Anterior cingulate cortex (tissue), 58 donors: ENCODE measurements at regions not wholly inside any gene's neighbourhood (a gene's known extent, or its start where the extent isn't known, plus 50 kb on each side); places are given as distances from the start of the nearest gene placed in this dataset.
A peak's percentile ranks its signal among the peaks of the same experiment; 100 is the strongest.

Experiments used
- DNase-seq, 58 donors: peaks; one replicate each; lab custom pipeline; 2025; lab: John Stamatoyannopoulos, UW

DNA sequence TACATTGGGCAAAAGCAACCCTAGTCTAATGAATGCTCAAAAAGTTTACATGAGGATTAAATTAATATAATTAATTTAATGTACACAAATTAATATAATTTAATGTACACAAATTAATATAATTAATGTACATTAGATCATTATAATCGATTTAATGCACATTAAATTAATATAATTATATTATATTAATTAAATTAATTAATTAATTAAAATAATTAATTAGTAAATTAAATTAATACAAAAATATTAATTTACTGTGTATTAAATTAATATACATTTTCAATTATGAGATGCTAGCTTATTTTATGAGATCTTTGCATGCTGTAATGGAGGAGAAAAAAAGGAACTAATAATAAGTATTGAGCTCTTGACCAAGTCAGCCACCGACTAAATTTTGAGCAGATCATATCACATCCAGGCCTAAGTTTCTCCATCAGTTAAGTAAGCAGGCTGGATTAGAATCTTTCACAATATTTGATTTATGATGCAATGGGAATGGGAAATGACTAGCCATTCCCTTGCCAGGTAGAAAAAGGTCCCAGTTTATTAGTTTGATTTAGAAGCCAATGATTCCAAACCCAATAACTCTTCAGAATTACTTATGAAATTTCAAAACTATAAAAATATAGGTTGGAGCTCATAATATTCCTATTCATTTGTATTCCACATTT, 533.4 kb upstream of the GRIA1 start:
- DNase-seq = no peak

DNA sequence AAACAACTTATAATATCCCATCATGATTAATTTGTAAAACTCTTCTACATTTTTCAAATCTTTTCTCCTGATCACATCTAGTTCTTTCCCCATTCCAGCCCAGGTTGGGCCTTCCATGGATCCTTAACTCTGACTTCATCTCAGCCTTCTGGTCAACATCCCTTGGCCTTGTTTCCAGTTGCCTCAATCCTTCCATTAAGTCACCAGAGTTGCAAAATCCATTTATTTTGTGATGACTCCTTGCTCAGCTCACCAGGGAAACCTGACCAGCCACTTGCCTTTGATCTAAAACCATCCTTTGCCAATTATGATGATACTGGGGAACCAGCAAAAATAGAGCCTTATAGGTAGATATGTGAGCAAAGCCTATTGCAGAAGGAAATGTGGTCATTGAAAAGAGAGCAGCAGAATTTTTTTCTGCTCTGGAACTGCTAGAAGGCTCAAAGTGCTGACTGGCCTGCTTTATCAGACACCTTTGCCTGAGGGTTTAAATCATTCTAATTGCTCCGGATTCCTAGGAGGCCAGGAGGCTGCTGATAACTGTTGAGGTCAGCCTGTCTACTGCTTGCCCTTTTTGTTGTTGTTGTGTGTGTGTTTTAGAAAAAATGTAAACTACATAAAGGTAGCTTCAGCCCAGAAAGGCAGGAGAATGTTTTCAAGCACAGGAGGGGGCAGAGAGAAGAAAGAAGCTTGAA, 512.2 kb upstream of the GRIA1 start:
- no peak for DNase-seq

DNA sequence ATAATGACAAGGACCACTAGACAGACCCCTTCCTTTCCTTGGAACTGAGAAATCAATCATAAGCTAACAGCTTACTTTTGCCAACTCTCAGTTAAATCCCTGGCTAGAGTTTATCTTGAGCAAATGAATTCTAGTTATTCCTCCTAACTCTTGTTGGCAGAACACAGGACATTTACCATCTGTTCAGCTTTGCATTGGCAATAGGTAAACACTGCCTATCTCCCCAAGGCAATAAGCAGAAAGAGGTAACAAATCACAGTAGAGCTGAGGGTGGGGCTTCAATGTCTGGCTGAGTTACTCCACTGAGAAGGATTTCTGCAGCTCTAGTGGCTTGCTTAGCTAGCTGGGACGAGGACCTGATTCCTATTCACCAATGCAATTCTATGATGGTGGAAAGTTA, 503.3 kb upstream of the GRIA1 start:
- peak in 11 of 58 donors; percentile 0 to 56 (median 6) for DNase-seq

DNA sequence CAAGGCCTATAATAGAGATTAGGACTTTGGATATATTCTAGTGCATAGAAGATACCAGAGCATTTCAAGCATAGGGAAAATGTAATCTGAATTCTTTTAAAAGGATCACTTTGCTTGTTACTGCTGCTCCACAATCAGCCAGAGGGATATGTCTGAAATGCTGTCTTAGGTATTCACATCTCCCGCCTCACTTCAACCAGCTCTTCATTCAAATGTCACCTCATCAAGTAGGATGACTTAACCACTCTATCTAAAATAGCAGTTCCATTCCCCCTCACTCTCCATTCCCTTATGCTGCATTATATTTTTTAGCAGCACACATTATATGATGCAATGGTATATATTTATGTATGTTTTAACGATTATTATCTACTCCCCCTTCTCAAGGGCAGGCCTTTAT, 500.3 kb upstream of the GRIA1 start:
- DNase-seq = no peak

DNA sequence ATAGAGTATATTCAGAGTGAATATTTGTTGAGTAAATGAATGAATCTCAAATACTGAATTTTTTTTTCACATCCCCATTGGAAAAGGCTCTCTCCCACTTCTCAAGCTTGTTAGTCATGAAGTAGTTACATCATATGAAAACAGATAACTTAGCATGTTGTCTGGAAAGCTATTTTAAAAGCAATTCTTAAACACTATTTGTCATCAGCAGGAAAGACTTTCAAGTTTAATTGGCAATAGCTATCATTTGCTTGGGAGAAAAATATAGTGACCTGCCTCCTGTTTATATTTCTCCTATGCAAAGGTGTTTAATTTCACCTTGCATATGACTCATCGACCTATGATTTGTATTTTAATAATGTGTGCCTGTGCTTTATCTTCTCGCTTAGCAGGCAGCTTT, 499.8 kb upstream of the GRIA1 start:
- no peak for DNase-seq

DNA sequence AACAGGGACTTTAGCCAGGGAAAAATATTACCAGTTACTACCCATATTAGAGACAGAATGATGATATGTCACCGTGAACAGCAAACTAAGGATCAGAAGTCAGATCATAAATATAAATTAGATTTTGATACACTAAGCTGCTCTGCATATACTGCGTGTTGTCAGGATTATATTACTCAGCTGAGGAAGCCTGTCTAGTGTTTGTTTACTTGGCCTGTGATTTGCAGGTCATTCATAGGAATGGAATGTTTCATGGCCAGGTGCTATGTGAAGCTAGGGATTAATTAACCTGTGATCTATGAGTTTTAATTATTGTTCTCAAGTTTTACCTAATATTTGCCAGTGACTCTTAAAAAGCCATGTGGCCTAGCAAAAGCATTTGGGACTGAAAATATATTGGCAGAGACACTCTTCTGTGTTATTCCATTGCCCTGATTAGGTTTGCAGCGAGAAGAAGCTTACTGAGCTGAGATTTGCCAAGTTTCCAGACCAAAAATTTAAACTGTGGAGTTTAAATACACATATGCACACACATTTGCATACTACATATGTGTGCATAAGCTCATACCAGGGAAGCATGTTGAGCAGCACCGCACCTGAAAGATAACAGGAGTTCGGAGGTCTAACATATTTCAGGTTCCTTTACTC, 496.3 kb upstream of the GRIA1 start:
- no peak for DNase-seq

DNA sequence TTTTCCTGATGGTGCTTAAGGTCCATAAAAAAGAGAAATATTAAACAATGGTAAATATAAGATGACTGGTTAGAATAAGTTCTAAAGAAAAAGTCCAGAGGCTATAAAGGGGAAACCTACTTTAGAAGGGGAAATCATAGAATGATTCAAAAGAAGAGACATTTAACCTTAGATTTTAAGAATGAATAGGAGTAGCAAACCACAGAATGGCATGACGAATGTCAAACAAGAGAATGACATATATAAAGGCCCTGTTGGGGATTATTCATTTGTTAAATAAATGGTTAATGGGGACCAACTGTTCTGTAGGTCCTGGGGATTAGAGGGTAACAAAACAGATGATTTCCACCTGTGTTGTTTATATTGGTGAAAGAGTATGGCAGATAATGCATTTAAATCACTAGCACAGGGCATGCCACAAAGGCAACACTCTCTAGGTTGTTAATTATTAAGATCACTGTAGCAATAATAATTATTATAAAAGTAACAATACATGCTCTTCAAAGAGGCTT, 495.2 kb upstream of the GRIA1 start:
- no peak for DNase-seq

DNA sequence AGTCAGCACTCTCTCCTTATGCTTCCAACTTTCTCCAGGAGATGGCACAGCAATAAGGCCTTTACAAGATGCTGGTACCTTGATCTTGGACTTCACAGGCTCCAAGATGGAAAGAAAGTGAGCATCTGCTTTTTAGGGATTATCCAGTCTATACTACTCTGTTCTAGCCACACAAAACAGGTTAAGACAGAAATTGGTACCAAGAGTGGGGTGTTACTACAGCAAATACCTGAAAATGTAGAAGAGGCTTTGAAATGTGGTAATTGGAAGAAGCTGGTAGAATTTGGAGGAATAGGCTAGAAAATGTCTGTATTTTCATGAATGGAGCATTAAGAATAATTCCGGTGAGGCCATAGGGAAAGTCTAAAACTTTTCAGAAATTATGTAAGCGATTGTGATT, 484.8 kb upstream of the GRIA1 start:
- DNase-seq = no peak

DNA sequence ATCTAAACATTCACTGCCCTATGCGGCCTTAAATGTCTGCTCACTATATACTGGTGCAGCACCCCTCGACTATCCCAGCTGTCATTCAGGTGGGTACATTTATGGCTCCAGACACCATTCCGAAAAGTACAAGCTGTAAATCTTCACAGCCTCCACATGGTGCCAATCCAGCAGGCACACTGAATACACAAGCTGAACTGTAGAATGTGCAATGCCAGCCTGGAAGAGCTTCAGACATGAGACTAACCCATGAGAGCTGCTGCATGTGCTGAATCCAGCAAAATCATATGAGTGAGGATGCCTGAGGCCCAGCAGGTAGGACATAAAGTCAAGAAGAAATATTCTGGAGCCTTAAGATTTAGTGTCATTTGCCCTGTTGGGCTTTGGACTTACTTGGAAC, 483.8 kb upstream of the GRIA1 start:
- DNase-seq = no peak

DNA sequence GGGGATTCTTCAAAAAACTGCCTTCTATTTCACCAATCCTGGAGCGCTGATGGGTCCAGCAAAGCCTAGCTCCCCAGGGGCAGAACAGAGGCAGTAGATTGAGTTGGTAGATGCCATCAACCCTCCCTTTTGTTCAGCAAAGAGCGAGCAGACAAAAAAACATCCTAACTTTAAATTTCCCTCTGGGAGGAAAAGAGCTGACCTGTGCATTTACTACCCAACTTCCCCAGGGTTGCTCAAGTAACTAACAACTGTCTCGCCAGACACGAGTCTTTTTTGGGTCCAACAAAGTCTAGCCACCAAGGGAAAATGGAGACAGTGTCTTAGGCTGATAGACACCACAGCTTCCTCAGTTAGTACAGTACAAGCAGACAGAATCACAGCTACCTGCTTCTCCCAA, 476.3 kb upstream of the GRIA1 start:
- DNase-seq = no peak

DNA sequence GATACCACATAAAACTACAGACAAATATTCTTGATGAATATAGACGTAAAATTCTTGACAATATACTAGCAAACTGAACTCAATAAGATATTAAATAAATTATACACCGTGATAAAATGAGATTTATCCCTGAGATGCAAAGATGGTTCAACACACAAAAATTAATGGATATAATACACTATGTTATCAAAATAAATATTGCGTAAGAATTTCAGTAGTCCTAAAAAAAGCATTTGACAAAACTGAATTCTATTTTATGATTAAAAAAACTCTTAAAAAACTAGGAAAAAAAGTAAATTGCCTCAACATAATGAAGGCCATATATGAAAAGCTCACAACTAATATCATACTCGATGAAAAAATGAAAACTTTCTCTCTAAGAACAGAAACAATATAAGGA, 472.3 kb upstream of the GRIA1 start:
- no peak for DNase-seq

DNA sequence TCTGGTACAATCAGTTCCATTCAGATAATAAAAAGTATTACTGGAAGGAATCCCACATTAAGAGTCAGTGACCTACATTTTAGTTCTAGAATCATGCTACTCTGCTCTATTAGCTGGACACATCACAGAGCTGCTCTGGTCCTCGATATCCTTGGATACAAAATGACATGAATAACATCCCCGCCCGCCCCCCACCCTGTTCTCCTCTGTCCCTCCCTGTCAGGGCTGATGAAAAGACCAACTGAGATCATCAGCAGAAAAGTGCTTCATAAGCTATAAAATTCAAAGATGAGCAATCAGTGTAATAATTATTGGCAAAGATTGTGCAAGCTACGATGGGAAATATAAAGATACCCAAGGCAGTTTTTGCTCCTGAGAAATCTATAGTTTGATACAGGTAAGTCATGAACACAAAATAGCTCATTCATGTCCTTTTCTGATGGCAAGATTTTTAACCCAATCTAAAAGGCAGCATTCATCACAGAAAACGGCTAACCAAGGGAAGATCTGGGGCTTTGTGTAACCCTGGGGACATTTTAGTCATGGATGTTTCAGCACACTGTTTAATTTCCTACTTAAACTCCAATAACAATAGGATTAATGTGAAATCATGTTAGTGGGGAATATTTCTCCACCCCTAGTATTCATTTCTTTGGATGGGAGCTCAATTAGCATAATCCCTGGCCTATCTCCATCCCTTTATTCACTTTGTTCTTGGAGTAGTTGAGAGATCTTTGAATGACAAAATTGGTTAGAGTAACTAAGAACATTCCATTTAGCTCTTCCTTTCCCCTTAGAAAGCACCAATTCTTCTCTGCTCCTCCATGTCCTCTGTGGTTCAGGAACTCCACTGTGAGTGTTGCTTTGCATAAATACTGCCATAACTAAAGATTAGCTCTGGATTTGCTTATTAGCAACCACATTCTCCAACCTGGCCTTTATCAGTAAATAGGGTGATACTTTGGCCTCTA, 459.4 kb upstream of the GRIA1 start:
- DNase-seq = no peak

DNA sequence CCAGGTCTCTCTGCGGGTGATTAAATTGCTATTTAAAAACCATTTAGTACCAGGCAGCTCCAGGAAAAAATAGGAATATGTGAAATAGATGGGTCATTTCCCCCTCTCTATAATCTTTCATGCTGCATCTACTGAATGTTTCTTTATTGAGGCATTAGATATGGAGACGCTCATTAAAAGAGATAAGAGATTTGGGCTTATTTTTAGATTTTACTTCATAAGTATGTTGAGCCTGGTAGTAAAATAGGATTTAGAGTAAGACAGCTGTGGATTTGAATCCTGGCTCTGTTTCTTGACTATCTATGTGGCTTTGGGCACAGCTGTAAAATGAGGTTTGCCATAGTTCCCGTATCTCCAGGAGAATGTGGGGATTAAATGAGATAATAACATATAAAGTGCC, 451.0 kb upstream of the GRIA1 start:
- no peak for DNase-seq

DNA sequence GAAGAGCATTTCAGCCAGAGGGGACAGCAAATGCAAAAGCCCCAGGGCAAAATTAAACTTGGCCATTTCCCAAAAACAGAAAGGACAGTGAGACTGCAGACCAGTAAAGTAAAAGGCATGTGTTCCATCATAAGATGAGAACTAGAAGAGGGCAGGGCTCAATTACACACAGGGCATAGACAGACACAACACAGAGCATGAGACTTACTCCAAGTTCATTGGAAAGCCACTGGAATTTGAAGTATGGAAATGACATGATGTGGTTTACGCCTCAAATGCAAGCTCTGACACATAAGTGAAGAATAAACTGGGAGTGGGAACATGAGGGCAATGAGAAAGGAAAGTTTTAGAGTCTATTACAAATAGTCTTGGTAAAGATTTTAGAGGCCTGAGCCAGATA, 446.6 kb upstream of the GRIA1 start:
- no peak for DNase-seq

DNA sequence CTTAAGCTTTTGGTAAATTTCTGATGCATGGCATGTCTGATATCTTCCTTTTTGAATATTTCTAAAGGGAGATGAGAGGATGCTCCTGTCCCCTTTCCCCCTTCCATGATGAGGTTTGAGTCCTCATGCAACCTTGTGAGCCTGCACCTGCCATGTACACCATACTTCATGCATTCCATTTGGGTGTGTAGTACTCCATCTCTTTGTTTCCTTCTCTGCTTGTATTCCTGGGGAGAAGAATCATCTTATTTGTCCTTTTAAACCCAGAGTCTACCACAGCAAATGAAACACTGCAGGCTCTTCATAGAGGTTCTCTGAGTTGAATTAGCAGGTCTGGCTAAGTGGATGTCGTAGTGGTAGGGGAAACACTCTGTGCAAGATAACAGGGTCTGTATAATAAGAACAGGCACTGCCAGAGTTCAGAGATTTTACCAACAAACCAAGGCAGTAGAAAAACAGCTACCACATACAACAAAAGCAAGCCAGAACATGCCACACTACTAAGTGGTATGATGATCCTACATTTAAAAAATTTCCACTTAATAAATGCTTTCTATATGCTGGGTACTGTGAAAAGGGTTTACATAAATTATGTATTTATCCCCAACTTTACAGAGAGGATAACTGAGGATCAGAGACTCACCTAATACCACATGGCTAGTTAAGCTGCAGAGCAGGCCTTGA, 439.8 kb upstream of the GRIA1 start:
- DNase-seq = no peak

DNA sequence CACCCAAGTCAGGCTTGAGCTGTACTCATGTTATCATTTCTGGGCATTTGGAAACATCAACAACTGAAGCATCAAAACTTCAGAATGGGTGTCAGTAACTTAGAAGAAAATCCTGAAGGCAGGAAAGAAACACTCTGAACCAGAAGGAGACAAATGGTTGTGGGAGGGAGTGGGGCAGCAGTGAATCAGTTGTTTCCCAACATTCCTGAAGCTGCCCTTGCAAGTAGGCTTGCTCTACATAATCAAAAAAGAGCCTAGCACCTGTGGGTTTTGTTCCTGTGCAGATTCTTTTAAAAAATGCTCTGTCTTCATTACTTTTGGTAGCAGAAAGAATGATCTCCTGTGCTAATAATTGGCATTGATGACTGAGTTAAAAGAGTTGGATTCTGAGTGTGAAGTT, 424.2 kb upstream of the GRIA1 start:
- no peak for DNase-seq

DNA sequence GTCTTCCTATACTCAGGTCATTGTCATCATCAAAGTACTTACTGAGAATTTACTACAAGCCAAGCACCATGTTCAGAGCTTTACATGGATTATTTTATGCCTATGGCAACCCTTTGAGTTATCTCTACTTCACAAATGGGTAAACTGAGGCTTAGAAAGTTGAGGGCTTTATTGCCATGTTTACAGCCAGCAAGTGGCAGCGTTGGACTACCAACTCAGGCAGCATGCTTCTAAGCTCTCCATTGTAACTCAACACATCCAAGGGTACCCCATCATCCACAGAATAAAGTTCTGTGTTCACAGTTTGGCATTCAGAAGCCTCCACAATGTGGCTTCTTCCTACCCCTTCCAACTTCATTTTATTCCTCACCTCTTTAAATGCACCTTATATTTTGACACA, 422.6 kb upstream of the GRIA1 start:
- DNase-seq = no peak

DNA sequence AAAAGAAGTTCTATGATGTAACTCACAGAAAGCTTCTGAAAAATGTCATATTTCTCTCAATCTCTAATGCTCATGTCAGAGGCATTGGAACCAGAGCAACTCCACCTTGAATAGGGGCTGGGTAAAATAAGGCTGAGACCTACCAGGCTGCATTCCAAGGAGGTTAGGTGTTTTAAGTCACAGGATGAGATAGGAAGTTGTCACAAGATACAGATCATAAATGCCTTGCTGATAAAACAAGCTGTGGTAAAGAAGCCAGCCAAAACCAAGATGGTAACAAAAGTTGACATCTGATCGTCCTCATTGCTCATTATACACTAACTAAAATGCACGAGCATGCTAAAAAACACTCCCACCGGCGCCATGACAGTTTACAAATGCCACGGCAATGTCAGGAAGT, 411.1 kb upstream of the GRIA1 start:
- DNase-seq = no peak

DNA sequence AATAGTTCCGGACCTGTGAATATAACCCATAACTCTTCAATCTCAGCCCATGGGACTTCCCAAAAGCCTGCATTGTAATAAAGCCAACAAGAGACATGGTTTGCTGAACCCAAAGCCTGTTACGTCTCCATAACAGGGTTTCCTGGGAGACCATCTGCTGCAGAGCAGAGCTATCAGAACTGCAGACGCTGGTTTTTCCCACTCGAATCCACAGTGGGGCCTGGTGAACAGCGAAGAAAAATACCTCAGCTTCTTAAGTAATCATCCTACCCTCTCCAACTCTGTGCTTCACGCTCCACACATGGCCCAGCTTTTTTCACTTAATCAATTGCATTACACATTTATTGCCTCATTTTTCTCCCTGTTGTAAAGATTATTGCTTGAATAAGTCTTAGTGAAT, 409.5 kb upstream of the GRIA1 start:
- peak in 1 of 58 donors; percentile 1 for DNase-seq

DNA sequence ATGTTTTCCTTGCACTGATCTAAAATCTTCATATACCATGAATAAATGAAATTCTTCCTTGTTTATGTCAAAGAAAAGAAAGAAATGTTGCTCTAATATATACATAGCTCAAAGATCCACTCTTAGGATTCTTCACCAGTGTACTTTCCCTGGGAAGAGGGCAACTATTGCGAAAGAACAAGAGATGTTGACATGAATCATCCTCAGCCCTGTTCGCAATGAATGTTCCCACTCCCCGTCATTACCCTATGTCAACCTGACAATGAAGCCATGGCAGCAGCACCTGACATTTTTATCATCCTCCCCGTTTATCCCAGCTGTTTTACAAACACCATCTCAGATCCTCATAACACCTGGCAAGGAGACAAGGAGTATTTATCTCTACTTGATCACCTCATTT, 409.1 kb upstream of the GRIA1 start:
- DNase-seq = no peak
